ENCODE measurements at regions not wholly inside any gene's neighbourhood (a gene's known extent, or its start where the extent isn't known, plus 50 kb on each side); places are given as distances from the start of the nearest gene placed in this dataset.

GRCh38 chr13:78138756-78139155 lies 220.1 kb upstream of the EDNRB start:
- Mint-ChIP-seq H3K4me1 (ENCODE audit: low read depth) (peaks cover 3% of the 10 kb centered on the region), H3K9me3 (ENCODE audit: low read depth) (no peaks in the 10 kb centered on the region), H3K27me3 (ENCODE audit: low read depth) (peaks cover 3% of the 10 kb centered on the region), H3K4me3 (ENCODE audit: unreplicated experiment) (no peak overlapping the region), H3K27ac (ENCODE audit: unreplicated experiment) (no peak overlapping the region), H3K36me3 (ENCODE audit: low read depth) (no peaks in the 10 kb centered on the region)
- DNase-seq (ENCODE audit: low spot score): no peak
- no peak for TF ChIP-seq CTCF (IDR thresholded peaks at IDR 0.05)

- DNase-seq (ENCODE audit: low spot score): no peak
- no peaks in the 10 kb centered on the region for H3K36me3 Mint-ChIP-seq (ENCODE audit: low read depth)
- no peak overlapping the region for H3K27ac Mint-ChIP-seq (ENCODE audit: unreplicated experiment)
- no peaks in the 10 kb centered on the region for H3K9me3 Mint-ChIP-seq (ENCODE audit: low read depth)
- H3K27me3 Mint-ChIP-seq (ENCODE audit: low read depth): peaks cover 7% of the 10 kb centered on the region
- TF ChIP-seq CTCF (IDR thresholded peaks at IDR 0.05): peak; percentile 86
- H3K4me1 Mint-ChIP-seq (ENCODE audit: low read depth): peaks cover 3% of the 10 kb centered on the region
- H3K4me3 Mint-ChIP-seq (ENCODE audit: unreplicated experiment): no peak overlapping the region
Measured at GRCh38 chr13:78137404-78138142, 218.9 kb upstream of the EDNRB start.

GRCh38 chr13:78136966-78137365 lies 218.3 kb upstream of the EDNRB start:
- Mint-ChIP-seq H3K4me3 (ENCODE audit: unreplicated experiment) (no peak overlapping the region), H3K9me3 (ENCODE audit: low read depth) (no peaks in the 10 kb centered on the region), H3K27me3 (ENCODE audit: low read depth) (peaks cover 9% of the 10 kb centered on the region), H3K36me3 (ENCODE audit: low read depth) (no peaks in the 10 kb centered on the region), H3K27ac (ENCODE audit: unreplicated experiment) (no peak overlapping the region), H3K4me1 (ENCODE audit: low read depth) (peaks cover 3% of the 10 kb centered on the region)
- TF ChIP-seq CTCF (IDR thresholded peaks at IDR 0.05): no peak
- DNase-seq (ENCODE audit: low spot score): no peak

- Mint-ChIP-seq H3K4me1 (ENCODE audit: low read depth) (peaks cover 3% of the 10 kb centered on the region), H3K36me3 (ENCODE audit: low read depth) (no peaks in the 10 kb centered on the region), H3K4me3 (ENCODE audit: unreplicated experiment) (no peak overlapping the region), H3K27me3 (ENCODE audit: low read depth) (peaks cover 29% of the 10 kb centered on the region), H3K27ac (ENCODE audit: unreplicated experiment) (no peak overlapping the region), H3K9me3 (ENCODE audit: low read depth) (no peaks in the 10 kb centered on the region)
- TF ChIP-seq CTCF (IDR thresholded peaks at IDR 0.05): no peak
- no peak for DNase-seq (ENCODE audit: low spot score)
Measured at GRCh38 chr13:78133511-78133910, 214.9 kb upstream of the EDNRB start.

- no peak for DNase-seq (ENCODE audit: low spot score)
- no peak overlapping the region for H3K4me3 Mint-ChIP-seq (ENCODE audit: unreplicated experiment)
- H3K27ac Mint-ChIP-seq (ENCODE audit: unreplicated experiment): no peak overlapping the region
- H3K9me3 Mint-ChIP-seq (ENCODE audit: low read depth): no peaks in the 10 kb centered on the region
- H3K27me3 Mint-ChIP-seq (ENCODE audit: low read depth): peaks cover 41% of the 10 kb centered on the region
- TF ChIP-seq CTCF (IDR thresholded peaks at IDR 0.05): peak; percentile 70
- no peaks in the 10 kb centered on the region for H3K4me1 Mint-ChIP-seq (ENCODE audit: low read depth)
- no peaks in the 10 kb centered on the region for H3K36me3 Mint-ChIP-seq (ENCODE audit: low read depth)
Measured at GRCh38 chr13:78131811-78132210, 213.2 kb upstream of the EDNRB start.

All from chondrocyte (in vitro differentiated cells).